Sigmoid colon (tissue), 6 donors: ENCODE measurements at regions not wholly inside any gene's neighbourhood (a gene's known extent, or its start where the extent isn't known, plus 50 kb on each side); places are given as distances from the start of the nearest gene placed in this dataset.

ENCODE experiments used
- DNase-seq: peaks from one replicate; pipeline ENCODE4 v3.0.0-alpha.2; 2019
- H3K27ac ChIP-seq, 4 donors: fragments of 200-600 bp; sonication (generic); one replicate each; pipeline ENCODE4 v1.5.1; 2016 to 2019; ENCODE audit warnings: mild to moderate bottlenecking in 1 of 4
- H3K27me3 ChIP-seq, 3 donors: fragments of 200-600 bp; sonication (generic); one replicate each; pipeline ENCODE4 v1.5.1; 2019; ENCODE audit warnings: mild to moderate bottlenecking in 1 of 3
- H3K36me3 ChIP-seq, 4 donors: fragments of 200-600 bp; sonication (generic); one replicate each; pipeline ENCODE4 v1.5.1; 2016 to 2019
- H3K4me1 ChIP-seq, 4 donors: fragments of 200-600 bp; sonication (generic); one replicate each; pipeline ENCODE4 v1.5.1; 2017 to 2019
- H3K4me3 ChIP-seq, 4 donors: fragments of 200-600 bp; sonication (generic); one replicate each; pipeline ENCODE4 v1.5.1; 2017 to 2019; ENCODE audit warnings: mild to moderate bottlenecking in 2 of 4, moderate library complexity in 1 of 4
- H3K9me3 ChIP-seq, 4 donors: fragments of 200-600 bp in 3 of 4; sonication (generic) in 3 of 4; one replicate each; pipeline versions ENCODE4 v1.5.1 to v1.6.1; 2013 to 2019
- EP300 ChIP-seq, 4 donors: sonication (generic); formaldehyde crosslinking; IDR thresholded peaks; one replicate each; pipeline ENCODE4 v1.6.1; 2017; ENCODE audit warnings: antibody characterized with exemption in 4 of 4
- POLR2A ChIP-seq, 2 donors: fragments of 450-650 bp; IDR thresholded peaks; one replicate each; pipeline ENCODE4 v1.6.1; 2016; ENCODE audit warnings: antibody characterized with exemption in 2 of 2, mild to moderate bottlenecking in 2 of 2, moderate library complexity in 2 of 2
- POLR2AphosphoS5 ChIP-seq, 4 donors: sonication (generic); formaldehyde crosslinking; IDR thresholded peaks; one replicate each; pipeline ENCODE4 v1.6.1; 2017; ENCODE audit warnings: antibody characterized with exemption in 4 of 4
- WGBS, 2 donors: extraction: QIAGEN DNeasy Blood & Tissue Kit; methylation state at CpG; one replicate each; pipeline ENCODE4 v1.1.7; 2013; 5-methylcytosine and 5-hydroxymethylcytosine counted together
- intact Hi-C: fragments of 100-400 bp; cut with DNase I; formaldehyde crosslinking; loops from one replicate; pipeline ENCODE4 v1.15.1; 2023
- TF ChIP-seq, protein P1 (sequence below), 4 experiments: fragments of 450-650 bp in 3 of 4; fragments of 200-600 bp in 1 of 4; IDR thresholded peaks; one replicate each; pipeline ENCODE4 v1.5.1; 2016 to 2019; ENCODE audit warnings: antibody characterized with exemption in 4 of 4, mild to moderate bottlenecking in 3 of 4, moderate library complexity in 2 of 4
- donor health status: healthy with polysubstance abuse.
- donor health status: healthy.

DNA sequence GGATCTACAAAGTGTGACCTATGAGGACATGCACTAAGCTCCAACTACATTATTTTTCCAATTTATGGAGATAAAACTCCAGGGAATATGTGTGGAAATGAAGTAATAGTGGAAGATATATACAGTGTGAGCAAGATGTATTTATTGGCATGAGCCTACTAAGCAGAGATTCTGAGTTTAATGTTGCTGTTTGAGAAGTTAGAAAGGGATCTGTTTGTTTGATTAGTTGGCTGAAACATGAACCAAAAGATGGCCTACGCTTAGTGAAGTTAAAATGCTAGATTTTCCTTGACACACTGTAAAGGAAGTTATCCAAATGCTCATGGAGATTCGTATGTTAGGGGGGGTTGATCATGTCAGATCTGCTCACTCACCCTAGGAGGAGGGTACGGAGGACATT lies 621.7 kb downstream of the TMEM182 start:
- Histone ChIP-seq H3K9me3 (peaks cover 0 to 5% (median 0%) of the 10 kb centered on the region in 4 donors), H3K36me3 (no peaks in the 10 kb centered on the region), H3K4me1 (no peaks in the 10 kb centered on the region), H3K4me3 (no peak overlapping the region), H3K27ac (no peak overlapping the region), H3K27me3 (no peaks in the 10 kb centered on the region)
- 66 to 75% methylated on average over 3 of the region's 3 CpGs for WGBS, 2 donors
- intact Hi-C loops: no loop called here
- TF ChIP-seq, protein P1, sequence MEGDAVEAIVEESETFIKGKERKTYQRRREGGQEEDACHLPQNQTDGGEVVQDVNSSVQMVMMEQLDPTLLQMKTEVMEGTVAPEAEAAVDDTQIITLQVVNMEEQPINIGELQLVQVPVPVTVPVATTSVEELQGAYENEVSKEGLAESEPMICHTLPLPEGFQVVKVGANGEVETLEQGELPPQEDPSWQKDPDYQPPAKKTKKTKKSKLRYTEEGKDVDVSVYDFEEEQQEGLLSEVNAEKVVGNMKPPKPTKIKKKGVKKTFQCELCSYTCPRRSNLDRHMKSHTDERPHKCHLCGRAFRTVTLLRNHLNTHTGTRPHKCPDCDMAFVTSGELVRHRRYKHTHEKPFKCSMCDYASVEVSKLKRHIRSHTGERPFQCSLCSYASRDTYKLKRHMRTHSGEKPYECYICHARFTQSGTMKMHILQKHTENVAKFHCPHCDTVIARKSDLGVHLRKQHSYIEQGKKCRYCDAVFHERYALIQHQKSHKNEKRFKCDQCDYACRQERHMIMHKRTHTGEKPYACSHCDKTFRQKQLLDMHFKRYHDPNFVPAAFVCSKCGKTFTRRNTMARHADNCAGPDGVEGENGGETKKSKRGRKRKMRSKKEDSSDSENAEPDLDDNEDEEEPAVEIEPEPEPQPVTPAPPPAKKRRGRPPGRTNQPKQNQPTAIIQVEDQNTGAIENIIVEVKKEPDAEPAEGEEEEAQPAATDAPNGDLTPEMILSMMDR (IDR thresholded peaks at IDR 0.05): no peak
- no peak for DNase-seq

DNA sequence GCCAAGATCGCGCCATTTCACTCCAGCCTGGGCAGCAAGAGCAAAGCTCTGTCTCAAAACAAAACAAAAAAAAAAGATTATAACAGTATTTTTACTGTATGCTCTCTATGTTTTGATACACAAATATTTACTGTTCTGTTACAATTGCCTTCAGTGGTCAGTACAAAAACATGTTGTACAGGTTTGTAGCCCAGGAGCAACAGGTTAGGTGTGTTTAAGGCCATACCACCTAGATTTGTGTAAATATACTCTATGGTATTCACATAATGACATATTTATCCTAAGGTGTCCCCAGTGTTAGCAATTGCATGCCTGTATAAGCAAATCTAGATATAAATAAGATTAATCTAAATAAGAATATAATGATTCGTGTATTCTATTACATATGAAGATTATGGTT lies 625.0 kb downstream of the TMEM182 start:
- no peak overlapping the region for H3K27ac ChIP-seq
- TF ChIP-seq, protein P1 (IDR thresholded peaks at IDR 0.05): no peak
- TF ChIP-seq EP300 (IDR thresholded peaks at IDR 0.05): no peak
- no peak for TF ChIP-seq POLR2AphosphoS5 (IDR thresholded peaks at IDR 0.05)
- TF ChIP-seq POLR2A (IDR thresholded peaks at IDR 0.05): no peak
- no peaks in the 10 kb centered on the region for H3K4me1 ChIP-seq
- intact Hi-C loops: no loop called here
- no peaks in the 10 kb centered on the region for H3K9me3 ChIP-seq
- DNase-seq: no peak
- H3K36me3 ChIP-seq: no peaks in the 10 kb centered on the region
- no peak overlapping the region for H3K4me3 ChIP-seq
- no peaks in the 10 kb centered on the region for H3K27me3 ChIP-seq
- WGBS, 2 donors: 88 to 95% methylated on average over 3 of the region's 3 CpGs

DNA sequence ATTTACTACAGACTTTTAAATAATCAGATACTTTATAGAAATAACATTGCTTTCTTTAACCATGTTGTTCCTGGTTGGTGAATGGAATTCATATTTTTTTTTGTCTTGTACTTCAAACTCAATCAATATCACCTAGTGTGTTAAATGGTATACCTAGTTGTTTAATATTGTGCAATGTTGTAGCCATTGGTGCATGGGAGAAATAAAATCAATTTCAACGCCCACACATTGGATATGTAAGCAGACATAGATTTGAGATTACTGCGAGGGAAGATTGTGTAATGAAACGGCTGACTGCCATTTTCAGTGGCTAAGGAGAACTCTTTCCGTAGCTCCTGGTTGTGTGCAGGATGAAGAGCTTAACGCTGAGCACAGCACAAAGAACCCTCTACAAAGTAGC lies 626.1 kb downstream of the TMEM182 start:
- no peak for TF ChIP-seq EP300 (IDR thresholded peaks at IDR 0.05)
- TF ChIP-seq, protein P1 (IDR thresholded peaks at IDR 0.05): no peak
- TF ChIP-seq POLR2AphosphoS5 (IDR thresholded peaks at IDR 0.05): no peak
- no peak for TF ChIP-seq POLR2A (IDR thresholded peaks at IDR 0.05)
- H3K27me3 ChIP-seq: no peaks in the 10 kb centered on the region
- WGBS, 2 donors: 89 to 92% methylated on average over 5 of the region's 5 CpGs
- intact Hi-C loops: no loop called here
- H3K4me1 ChIP-seq: no peaks in the 10 kb centered on the region
- no peaks in the 10 kb centered on the region for H3K9me3 ChIP-seq
- no peaks in the 10 kb centered on the region for H3K36me3 ChIP-seq
- DNase-seq: no peak
- no peak overlapping the region for H3K27ac ChIP-seq
- no peak overlapping the region for H3K4me3 ChIP-seq

DNA sequence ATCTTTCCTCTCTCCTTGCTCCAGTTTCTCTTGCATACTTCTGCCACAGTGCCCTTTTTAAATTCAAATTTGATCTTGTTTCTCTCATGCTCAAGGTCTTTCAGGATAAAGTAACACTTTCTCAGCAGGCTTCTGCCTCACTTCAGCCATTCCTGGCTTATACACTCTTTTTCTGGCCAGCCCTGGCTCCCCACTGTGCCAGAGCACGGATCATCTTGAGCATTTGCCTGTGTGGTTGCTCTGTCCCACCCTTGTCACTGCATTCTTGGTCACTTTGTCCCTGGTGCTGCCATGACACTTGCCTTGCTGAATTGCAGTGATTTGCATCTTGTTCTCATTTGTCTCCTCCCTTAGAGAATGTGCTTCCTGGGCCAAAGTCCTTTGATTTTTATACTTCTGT lies 634.3 kb downstream of the TMEM182 start:
- no peak for TF ChIP-seq POLR2AphosphoS5 (IDR thresholded peaks at IDR 0.05)
- TF ChIP-seq, protein P1 (IDR thresholded peaks at IDR 0.05): no peak
- TF ChIP-seq EP300 (IDR thresholded peaks at IDR 0.05): no peak
- TF ChIP-seq POLR2A (IDR thresholded peaks at IDR 0.05): no peak
- no peak overlapping the region for H3K4me3 ChIP-seq
- WGBS, 2 donors: 20 to 33% methylated on average over 1 of the region's 1 CpG
- peaks cover 0 to 3% (median 0%) of the 10 kb centered on the region in 4 donors for H3K9me3 ChIP-seq
- no peaks in the 10 kb centered on the region for H3K4me1 ChIP-seq
- no peak for DNase-seq
- intact Hi-C loops: no loop called here
- no peaks in the 10 kb centered on the region for H3K36me3 ChIP-seq
- no peaks in the 10 kb centered on the region for H3K27me3 ChIP-seq
- H3K27ac ChIP-seq: no peak overlapping the region

DNA sequence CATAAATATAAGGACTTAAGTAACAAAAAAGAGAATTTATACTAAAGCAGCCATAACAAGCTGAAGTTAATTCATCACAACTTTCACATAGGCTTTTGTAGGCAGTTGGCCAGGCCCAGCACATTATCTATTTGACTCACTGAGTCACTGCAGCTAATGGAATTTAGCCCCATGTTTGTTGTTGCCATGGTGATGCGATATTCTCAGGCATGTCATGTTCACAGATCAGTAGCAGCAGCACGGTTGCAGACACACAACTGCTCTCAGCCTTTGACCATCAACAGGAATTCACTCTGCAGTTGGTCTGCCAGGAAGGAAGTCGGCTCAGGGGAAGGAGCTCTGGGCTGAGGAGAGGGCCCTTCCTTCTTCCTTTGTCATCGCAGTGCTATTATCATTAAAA lies 639.8 kb downstream of the TMEM182 start:
- Histone ChIP-seq H3K4me3 (no peak overlapping the region), H3K9me3 (no peaks in the 10 kb centered on the region), H3K27ac (no peak overlapping the region), H3K36me3 (no peaks in the 10 kb centered on the region), H3K4me1 (no peaks in the 10 kb centered on the region), H3K27me3 (no peaks in the 10 kb centered on the region)
- intact Hi-C loops: no loop called here
- DNase-seq: no peak
- no peak for TF ChIP-seq POLR2A (IDR thresholded peaks at IDR 0.05)
- TF ChIP-seq EP300 (IDR thresholded peaks at IDR 0.05): no peak
- no peak for TF ChIP-seq POLR2AphosphoS5 (IDR thresholded peaks at IDR 0.05)
- TF ChIP-seq, protein P1 (IDR thresholded peaks at IDR 0.05): no peak
- WGBS, 2 donors: 22 to 53% methylated on average over 4 of the region's 4 CpGs
